ENCODE measurements at regions not wholly inside any gene's neighbourhood (a gene's known extent, or its start where the extent isn't known, plus 50 kb on each side); places are given as distances from the start of the nearest gene placed in this dataset.

- H3K4me1 Mint-ChIP-seq (ENCODE audit: low read depth), result peaks cover 34% of the 10 kb centered on the region
- TF ChIP-seq, protein P1, sequence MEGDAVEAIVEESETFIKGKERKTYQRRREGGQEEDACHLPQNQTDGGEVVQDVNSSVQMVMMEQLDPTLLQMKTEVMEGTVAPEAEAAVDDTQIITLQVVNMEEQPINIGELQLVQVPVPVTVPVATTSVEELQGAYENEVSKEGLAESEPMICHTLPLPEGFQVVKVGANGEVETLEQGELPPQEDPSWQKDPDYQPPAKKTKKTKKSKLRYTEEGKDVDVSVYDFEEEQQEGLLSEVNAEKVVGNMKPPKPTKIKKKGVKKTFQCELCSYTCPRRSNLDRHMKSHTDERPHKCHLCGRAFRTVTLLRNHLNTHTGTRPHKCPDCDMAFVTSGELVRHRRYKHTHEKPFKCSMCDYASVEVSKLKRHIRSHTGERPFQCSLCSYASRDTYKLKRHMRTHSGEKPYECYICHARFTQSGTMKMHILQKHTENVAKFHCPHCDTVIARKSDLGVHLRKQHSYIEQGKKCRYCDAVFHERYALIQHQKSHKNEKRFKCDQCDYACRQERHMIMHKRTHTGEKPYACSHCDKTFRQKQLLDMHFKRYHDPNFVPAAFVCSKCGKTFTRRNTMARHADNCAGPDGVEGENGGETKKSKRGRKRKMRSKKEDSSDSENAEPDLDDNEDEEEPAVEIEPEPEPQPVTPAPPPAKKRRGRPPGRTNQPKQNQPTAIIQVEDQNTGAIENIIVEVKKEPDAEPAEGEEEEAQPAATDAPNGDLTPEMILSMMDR (IDR thresholded peaks at IDR 0.05), result no peak
- DNase-seq (ENCODE audit: low spot score), result no peak
- H3K4me3 Mint-ChIP-seq (ENCODE audit: unreplicated experiment), result no peak overlapping the region
- H3K9me3 Mint-ChIP-seq (ENCODE audit: low read depth), result peaks cover 7% of the 10 kb centered on the region
- peak overlapping the region; percentile 72 for H3K27ac Mint-ChIP-seq (ENCODE audit: unreplicated experiment)
- peaks cover 2% of the 10 kb centered on the region for H3K36me3 Mint-ChIP-seq (ENCODE audit: low read depth)
- H3K27me3 Mint-ChIP-seq (ENCODE audit: low read depth), result no peaks in the 10 kb centered on the region
Measured at GRCh38 chr10:61139592-61139953, 195.6 kb upstream of the RHOBTB1 start.

DNA sequence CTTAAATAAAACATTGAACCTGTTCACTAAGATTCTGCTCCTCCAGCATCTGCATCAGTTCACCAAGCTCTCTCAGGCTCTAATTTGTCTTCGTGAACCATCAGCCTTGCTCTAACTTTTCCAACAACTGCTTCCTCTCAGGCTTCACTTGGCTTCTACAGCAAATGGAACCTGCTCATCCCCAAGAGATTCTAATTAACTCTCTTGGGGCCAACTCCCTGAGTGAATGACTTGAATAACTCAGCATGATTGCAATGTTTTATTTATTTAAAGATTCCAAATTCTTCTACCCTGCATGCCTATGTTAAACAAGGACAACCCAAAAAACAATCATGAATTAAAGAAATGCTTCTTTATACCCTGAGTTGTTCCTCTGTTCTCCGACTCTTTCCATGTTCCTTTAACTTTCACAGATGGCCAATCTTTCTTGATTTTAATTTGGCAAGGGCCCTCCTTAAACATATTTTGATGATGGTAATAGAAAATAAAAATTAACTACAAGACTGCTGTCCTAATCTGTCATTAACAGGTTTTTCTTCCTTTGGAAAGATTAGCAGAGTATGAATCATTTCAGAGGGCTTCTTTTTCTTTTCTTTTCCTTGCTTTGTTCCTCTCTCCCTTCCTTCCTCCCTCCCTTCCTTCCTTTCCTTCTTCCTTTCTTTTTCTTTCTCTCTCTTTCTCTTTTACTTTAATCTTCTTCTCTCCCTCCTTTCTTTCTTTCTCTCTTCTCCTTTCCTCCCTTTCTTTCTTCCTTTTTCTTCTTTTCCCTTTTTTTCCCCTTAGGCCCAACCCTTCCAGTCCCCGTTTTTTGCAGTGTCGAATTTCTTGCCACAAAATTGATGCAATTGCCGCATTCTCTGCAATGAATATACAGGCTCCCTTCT, 195.0 kb upstream of the RHOBTB1 start:
- H3K9me3 Mint-ChIP-seq (ENCODE audit: low read depth), result peaks cover 7% of the 10 kb centered on the region
- peak overlapping the region; percentile 72 for H3K27ac Mint-ChIP-seq (ENCODE audit: unreplicated experiment)
- peaks cover 34% of the 10 kb centered on the region for H3K4me1 Mint-ChIP-seq (ENCODE audit: low read depth)
- DNase-seq (ENCODE audit: low spot score), result no peak
- H3K27me3 Mint-ChIP-seq (ENCODE audit: low read depth), result no peaks in the 10 kb centered on the region
- no peak overlapping the region for H3K4me3 Mint-ChIP-seq (ENCODE audit: unreplicated experiment)
- TF ChIP-seq, protein P1 (IDR thresholded peaks at IDR 0.05), result no peak
- H3K36me3 Mint-ChIP-seq (ENCODE audit: low read depth), result peaks cover 3% of the 10 kb centered on the region

DNA sequence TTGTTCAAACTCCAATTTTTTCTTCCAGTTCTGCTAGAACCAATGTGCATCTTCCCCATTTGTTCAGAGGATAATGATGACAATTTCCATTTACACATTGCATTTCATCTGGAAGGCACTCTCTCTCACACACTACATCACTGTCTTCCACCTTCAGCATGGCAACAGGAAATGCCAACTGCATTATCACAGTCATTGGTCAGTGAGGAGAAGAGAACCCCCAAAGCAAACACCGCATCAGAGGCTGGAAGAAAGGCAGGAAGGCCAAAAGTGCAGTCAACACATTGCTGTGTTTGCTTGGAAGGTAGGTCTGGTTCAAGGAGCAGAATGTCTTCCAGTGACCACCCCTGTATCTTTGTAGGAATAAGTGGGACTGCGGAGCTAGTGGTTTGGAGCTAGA, 192.2 kb upstream of the RHOBTB1 start:
- no peaks in the 10 kb centered on the region for H3K9me3 Mint-ChIP-seq (ENCODE audit: low read depth)
- H3K27me3 Mint-ChIP-seq (ENCODE audit: low read depth), result no peaks in the 10 kb centered on the region
- no peak overlapping the region for H3K27ac Mint-ChIP-seq (ENCODE audit: unreplicated experiment)
- no peak for DNase-seq (ENCODE audit: low spot score)
- peaks cover 34% of the 10 kb centered on the region for H3K4me1 Mint-ChIP-seq (ENCODE audit: low read depth)
- peaks cover 2% of the 10 kb centered on the region for H3K36me3 Mint-ChIP-seq (ENCODE audit: low read depth)
- no peak overlapping the region for H3K4me3 Mint-ChIP-seq (ENCODE audit: unreplicated experiment)
- TF ChIP-seq, protein P1 (IDR thresholded peaks at IDR 0.05), result no peak

DNA sequence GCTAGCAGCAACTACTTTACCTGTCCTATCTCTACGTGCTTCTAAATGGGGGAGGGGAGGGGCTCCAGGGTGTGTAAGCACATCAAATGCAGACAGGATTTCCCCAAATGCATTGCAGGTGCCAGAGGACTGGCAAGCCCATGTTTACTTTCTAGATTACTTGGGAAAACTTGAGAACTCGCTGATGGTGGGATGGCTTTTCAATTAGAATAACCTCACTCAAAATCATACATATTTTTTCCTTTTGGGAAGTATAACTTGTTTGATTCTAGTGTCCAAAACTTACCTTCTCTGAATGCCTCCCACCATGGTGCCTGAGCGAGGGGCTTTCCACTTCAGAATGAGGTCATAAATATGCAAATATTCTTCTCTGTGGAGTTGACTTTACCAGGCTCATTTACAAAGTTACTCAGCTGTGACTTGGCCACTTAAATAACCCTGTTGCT, 191.3 kb upstream of the RHOBTB1 start:
- TF ChIP-seq, protein P1 (IDR thresholded peaks at IDR 0.05), result no peak
- DNase-seq (ENCODE audit: low spot score), result no peak
- H3K27ac Mint-ChIP-seq (ENCODE audit: unreplicated experiment), result no peak overlapping the region
- H3K9me3 Mint-ChIP-seq (ENCODE audit: low read depth), result no peaks in the 10 kb centered on the region
- H3K36me3 Mint-ChIP-seq (ENCODE audit: low read depth), result peaks cover 2% of the 10 kb centered on the region
- no peak overlapping the region for H3K4me3 Mint-ChIP-seq (ENCODE audit: unreplicated experiment)
- no peaks in the 10 kb centered on the region for H3K27me3 Mint-ChIP-seq (ENCODE audit: low read depth)
- H3K4me1 Mint-ChIP-seq (ENCODE audit: low read depth), result peaks cover 28% of the 10 kb centered on the region

DNA sequence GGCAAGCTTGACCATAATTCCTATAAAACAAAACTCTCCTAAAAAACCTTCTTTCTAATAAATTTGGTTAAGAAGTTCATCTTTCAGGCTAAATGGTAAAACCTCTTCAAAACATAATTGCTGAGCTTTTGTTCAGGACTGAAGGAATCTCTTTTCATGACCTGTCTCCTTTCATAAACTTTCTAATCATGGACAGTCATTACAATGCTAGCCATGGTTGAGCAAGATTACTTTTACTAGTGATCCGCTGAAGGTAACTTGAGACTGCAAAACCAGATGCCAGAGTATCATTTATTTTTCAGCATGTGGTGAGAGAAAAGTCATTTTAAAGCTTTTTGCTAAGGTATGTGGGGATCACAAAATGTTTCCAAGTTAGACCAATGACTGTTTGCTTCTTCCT, 186.4 kb upstream of the RHOBTB1 start:
- H3K9me3 Mint-ChIP-seq (ENCODE audit: low read depth), result no peaks in the 10 kb centered on the region
- H3K36me3 Mint-ChIP-seq (ENCODE audit: low read depth), result peaks cover 2% of the 10 kb centered on the region
- TF ChIP-seq, protein P1 (IDR thresholded peaks at IDR 0.05), result no peak
- H3K27ac Mint-ChIP-seq (ENCODE audit: unreplicated experiment), result no peak overlapping the region
- H3K4me3 Mint-ChIP-seq (ENCODE audit: unreplicated experiment), result no peak overlapping the region
- H3K4me1 Mint-ChIP-seq (ENCODE audit: low read depth), result no peaks in the 10 kb centered on the region
- peaks cover 5% of the 10 kb centered on the region for H3K27me3 Mint-ChIP-seq (ENCODE audit: low read depth)
- DNase-seq (ENCODE audit: low spot score), result no peak

All from chondrocyte (in vitro differentiated cells).